Small intestine (tissue), 7 donors: ENCODE measurements at regions not wholly inside any gene's neighbourhood (a gene's known extent, or its start where the extent isn't known, plus 50 kb on each side); places are given as distances from the start of the nearest gene placed in this dataset.

Source experiments
- DNase-seq, 2 donors: peaks; one replicate each; pipeline versions ENCODE4 v3.0.0 to v3.0.0-alpha.2; 2013
- FAIRE-seq: peaks from 2 replicates; lab custom pipeline; 2012; peaks lifted over from hg19 to GRCh38; lab: Jason Lieb, UNC
- H3K27ac ChIP-seq, 3 donors: one replicate each; pipeline ENCODE4 v1.5.1; 2013; ENCODE audit warnings: low read length in 2 of 3, mild to moderate bottlenecking in 2 of 3, control low read depth in 1 of 3, inconsistent platforms in 1 of 3, low read depth in 1 of 3, moderate library complexity in 1 of 3
- H3K27me3 ChIP-seq, 3 donors: one replicate each; pipeline ENCODE4 v1.6.1; 2013; ENCODE audit warnings: low read length in 3 of 3, inconsistent platforms in 1 of 3; ENCODE audit not compliant: control insufficient read depth in 3 of 3, insufficient read depth in 3 of 3
- H3K36me3 ChIP-seq, 3 donors: one replicate each; pipeline ENCODE4 v1.6.1; 2013; ENCODE audit warnings: low read length in 3 of 3, inconsistent platforms in 1 of 3, low read depth in 1 of 3, mild to moderate bottlenecking in 1 of 3, moderate library complexity in 1 of 3; ENCODE audit not compliant: control insufficient read depth in 3 of 3, insufficient read depth in 2 of 3
- H3K4me1 ChIP-seq, 3 donors: one replicate each; pipeline ENCODE4 v1.6.1; 2013; ENCODE audit warnings: low read length in 2 of 3, inconsistent platforms in 1 of 3, low read depth in 1 of 3, mild to moderate bottlenecking in 1 of 3, moderate library complexity in 1 of 3; ENCODE audit not compliant: control insufficient read depth in 3 of 3, insufficient read depth in 2 of 3
- H3K4me3 ChIP-seq, 3 donors: one replicate each; pipeline ENCODE4 v1.5.1; 2013; ENCODE audit warnings: low read length in 3 of 3, control low read depth in 1 of 3, inconsistent platforms in 1 of 3, low read depth in 1 of 3, mild to moderate bottlenecking in 1 of 3, moderate library complexity in 1 of 3
- H3K9me3 ChIP-seq, 2 donors: one replicate each; pipeline ENCODE4 v1.6.1; 2013; ENCODE audit warnings: low read depth in 1 of 2, low read length in 1 of 2; ENCODE audit not compliant: control insufficient read depth in 2 of 2, insufficient read depth in 1 of 2
- WGBS, 3 donors: extraction: QIAGEN DNeasy Blood & Tissue Kit; methylation state at CpG; one replicate each; pipeline ENCODE4 v1.1.7; 2013; 5-methylcytosine and 5-hydroxymethylcytosine counted together
- donor health status: healthy with polysubstance abuse.
- donor health status: control.
- donor health status: control.
- donor health status: Bipolar disorder and iron deficiency.
- donor health status: healthy.

DNA sequence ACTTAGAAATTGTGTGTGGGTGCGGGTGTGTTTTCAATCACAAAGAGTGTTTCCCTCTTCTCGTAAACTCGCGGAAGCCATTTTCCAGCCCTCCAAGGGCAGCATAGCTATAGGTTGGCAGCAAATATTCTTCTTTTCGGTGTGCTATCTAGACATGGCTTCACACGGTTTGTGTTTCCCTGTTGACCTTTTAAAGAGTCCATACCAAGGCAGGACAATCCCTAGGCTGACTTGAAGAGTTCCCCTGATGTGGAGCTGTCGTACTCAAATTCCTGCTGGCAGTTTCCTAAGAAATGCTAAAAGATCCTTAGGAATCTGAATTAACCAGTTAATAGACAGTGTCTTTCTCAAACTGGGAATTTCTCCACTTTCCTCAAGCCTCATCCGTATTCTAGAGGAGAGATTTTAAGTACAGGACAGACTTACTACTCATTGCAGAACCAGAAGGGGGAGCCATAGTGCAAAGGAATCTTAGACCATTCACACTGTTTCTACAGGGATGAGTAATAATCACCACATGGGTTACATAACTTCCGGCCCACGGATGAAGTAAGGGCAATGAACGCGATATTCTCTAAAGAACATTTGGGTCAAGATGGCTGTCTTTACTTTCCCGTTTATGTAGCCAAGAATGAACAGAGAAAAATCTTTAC lies 288.6 kb upstream of the ELAC2 start:
- no peak overlapping the region for H3K27ac ChIP-seq
- FAIRE-seq: no peak
- H3K9me3 ChIP-seq: no peaks in the 10 kb centered on the region
- H3K36me3 ChIP-seq: no peaks in the 10 kb centered on the region
- no peak overlapping the region for H3K4me3 ChIP-seq
- peak in 1 of 2 donors; percentile 46 for DNase-seq
- peaks cover 0 to 2% (median 0%) of the 10 kb centered on the region in 3 donors for H3K27me3 ChIP-seq
- H3K4me1 ChIP-seq: peaks cover 0 to 3% (median 0%) of the 10 kb centered on the region in 3 donors
- WGBS, 3 donors: 74 to 84% (median 76%) methylated on average over 13 of the region's 13 CpGs

DNA sequence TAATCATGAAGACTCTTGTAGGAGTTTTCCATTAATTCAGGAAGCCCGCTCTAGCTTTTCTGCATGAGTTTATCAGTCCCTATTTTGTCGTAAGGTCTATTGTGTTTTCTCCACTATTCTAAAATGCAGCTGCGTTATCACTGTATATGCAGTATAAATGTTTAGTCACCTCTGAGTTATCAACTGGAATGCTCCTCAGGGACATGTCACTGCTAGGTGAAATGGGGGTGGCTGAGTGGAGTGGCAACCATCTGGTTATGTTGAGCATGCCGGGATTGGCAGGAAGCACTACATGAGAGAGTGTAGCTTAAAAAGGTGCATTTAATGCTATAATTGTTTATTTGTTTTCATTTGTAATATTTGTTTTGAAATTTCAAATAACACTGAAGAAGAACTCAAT lies 285.2 kb upstream of the ELAC2 start:
- Histone ChIP-seq H3K27ac (no peak overlapping the region), H3K9me3 (no peaks in the 10 kb centered on the region), H3K36me3 (no peaks in the 10 kb centered on the region), H3K4me1 (peaks cover 0 to 3% (median 0%) of the 10 kb centered on the region in 3 donors), H3K4me3 (no peak overlapping the region), H3K27me3 (peaks cover 0 to 2% (median 0%) of the 10 kb centered on the region in 3 donors)
- FAIRE-seq (no peak), DNase-seq (peak in 1 of 2 donors; percentile 11)
- 52 to 75% (median 55%) methylated on average over 4 of the region's 4 CpGs for WGBS, 3 donors

DNA sequence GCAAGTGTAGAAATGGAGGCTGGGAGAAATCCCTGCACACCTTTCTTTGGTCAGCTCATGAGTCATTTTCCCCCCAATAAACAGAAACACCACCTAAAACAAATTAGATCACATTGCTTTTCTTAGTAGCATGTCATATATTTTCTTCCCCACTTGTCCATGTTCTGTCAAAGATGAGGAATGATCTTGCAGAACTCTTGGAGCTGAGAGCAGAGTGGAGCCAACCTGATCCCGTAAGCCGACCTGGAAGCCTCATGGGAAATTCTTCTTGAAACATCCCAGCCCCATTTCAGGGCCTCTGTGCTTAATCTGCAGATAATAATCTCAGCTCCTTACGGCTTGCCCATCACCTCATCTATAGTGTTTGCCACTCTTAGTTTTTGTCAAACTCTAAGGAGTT lies 284.6 kb upstream of the ELAC2 start:
- Histone ChIP-seq H3K27ac (no peak overlapping the region), H3K27me3 (peaks cover 0 to 2% (median 0%) of the 10 kb centered on the region in 3 donors), H3K4me3 (no peak overlapping the region), H3K4me1 (peaks cover 0 to 8% (median 0%) of the 10 kb centered on the region in 3 donors), H3K9me3 (no peaks in the 10 kb centered on the region), H3K36me3 (no peaks in the 10 kb centered on the region)
- DNase-seq (no peak), FAIRE-seq (no peak)
- WGBS, 3 donors: 82 to 90% (median 83%) methylated on average over 3 of the region's 3 CpGs

DNA sequence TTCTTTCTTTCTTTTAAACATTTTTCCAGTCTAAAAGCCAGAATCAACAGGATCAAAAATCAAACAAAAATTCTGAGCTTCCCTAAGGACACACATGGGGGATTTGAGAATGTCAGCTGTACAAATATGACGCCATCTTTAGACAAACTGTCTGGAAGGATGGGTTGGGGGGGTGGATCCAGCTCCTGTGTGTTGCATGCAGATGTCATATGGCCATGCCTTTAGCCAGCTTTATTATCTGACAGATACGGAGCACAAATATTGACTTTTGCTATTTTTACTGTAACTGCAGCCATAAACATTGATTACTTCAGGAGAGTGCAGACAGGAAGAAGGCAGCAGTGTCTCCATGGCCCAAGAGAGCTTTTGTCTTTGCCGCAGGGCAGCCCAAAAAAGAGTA lies 279.4 kb upstream of the ELAC2 start:
- no peaks in the 10 kb centered on the region for H3K36me3 ChIP-seq
- no peak overlapping the region for H3K4me3 ChIP-seq
- no peaks in the 10 kb centered on the region for H3K9me3 ChIP-seq
- H3K27me3 ChIP-seq: peaks cover 0 to 2% (median 0%) of the 10 kb centered on the region in 3 donors
- WGBS, 3 donors: 17 to 60% (median 37%) methylated on average over 3 of the region's 3 CpGs
- DNase-seq (peak; percentile 43 to 77), FAIRE-seq (no peak)
- H3K27ac ChIP-seq: no peak overlapping the region
- peaks cover 0 to 6% (median 0%) of the 10 kb centered on the region in 3 donors for H3K4me1 ChIP-seq

DNA sequence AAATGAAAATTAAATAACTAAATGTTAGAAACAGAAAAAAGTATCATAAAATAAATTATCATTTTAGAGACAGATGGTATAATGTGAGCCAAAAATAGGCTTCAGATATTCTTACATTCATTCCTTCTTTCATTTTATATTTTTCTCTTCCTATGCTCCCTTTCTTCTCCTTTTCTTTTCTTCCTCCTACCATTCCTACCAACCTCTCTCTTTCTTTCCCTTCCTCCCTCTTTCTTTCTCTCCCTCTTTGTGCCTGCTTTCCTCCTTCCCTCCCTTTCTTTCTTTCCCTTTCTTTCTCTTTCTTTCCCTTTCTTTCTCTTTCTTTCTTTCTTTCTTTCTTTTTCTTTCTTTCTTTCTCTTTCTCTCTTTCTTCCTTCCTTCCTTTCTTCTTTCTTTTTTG lies 275.6 kb upstream of the ELAC2 start:
- Histone ChIP-seq H3K27me3 (no peaks in the 10 kb centered on the region), H3K36me3 (no peaks in the 10 kb centered on the region), H3K27ac (no peak overlapping the region), H3K4me1 (peaks cover 0 to 6% (median 0%) of the 10 kb centered on the region in 3 donors), H3K9me3 (no peaks in the 10 kb centered on the region), H3K4me3 (no peak overlapping the region)
- no peak for DNase-seq
- FAIRE-seq: no peak

DNA sequence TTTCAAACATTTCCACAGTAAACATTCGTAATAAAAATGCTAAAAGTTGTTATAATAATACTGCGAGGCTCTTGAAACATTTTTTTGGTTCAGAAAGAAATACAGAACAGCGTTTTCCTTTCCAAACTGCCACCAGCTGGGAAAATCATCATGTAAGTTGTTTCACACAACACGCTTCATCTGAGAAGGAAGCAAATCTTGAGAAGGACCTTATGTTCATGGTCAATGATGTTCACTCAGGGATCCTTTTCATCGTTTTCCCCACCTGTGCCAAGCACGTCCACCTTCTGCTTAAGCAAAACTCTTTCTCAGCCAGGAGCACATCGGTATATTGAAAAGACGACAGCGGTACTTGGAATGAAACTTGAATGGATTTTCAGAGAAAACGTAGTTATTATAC lies 274.5 kb upstream of the ELAC2 start:
- no peaks in the 10 kb centered on the region for H3K36me3 ChIP-seq
- FAIRE-seq (no peak), DNase-seq (no peak)
- no peaks in the 10 kb centered on the region for H3K4me1 ChIP-seq
- H3K9me3 ChIP-seq: no peaks in the 10 kb centered on the region
- H3K27me3 ChIP-seq: no peaks in the 10 kb centered on the region
- H3K27ac ChIP-seq: no peak overlapping the region
- H3K4me3 ChIP-seq: no peak overlapping the region
- WGBS, 3 donors: 71 to 94% (median 87%) methylated on average over 10 of the region's 10 CpGs

DNA sequence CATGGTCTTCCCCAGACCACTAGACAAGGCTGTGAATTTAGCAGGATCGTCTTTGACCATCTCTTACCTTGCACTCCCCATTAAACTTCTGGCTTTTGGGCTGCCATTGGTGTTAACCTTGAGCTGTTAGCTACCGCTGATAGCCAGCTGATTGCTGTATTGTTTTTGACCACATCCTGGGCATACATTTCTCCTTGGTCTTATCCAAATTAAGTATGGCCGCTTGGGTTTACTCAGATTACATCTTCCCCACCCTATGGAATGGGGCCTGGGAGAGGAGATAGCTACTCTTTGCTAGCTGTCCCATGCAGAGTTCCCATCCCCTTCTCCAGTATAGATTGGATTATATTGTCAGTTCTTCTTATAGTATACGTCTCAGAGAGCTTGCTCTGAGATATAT lies 270.4 kb upstream of the ELAC2 start:
- no peaks in the 10 kb centered on the region for H3K36me3 ChIP-seq
- H3K4me3 ChIP-seq: no peak overlapping the region
- H3K4me1 ChIP-seq: no peaks in the 10 kb centered on the region
- H3K27ac ChIP-seq: no peak overlapping the region
- FAIRE-seq: no peak
- H3K27me3 ChIP-seq: no peaks in the 10 kb centered on the region
- WGBS, 3 donors: 80 to 90% (median 87%) methylated on average over 4 of the region's 4 CpGs
- DNase-seq: no peak
- H3K9me3 ChIP-seq: no peaks in the 10 kb centered on the region

DNA sequence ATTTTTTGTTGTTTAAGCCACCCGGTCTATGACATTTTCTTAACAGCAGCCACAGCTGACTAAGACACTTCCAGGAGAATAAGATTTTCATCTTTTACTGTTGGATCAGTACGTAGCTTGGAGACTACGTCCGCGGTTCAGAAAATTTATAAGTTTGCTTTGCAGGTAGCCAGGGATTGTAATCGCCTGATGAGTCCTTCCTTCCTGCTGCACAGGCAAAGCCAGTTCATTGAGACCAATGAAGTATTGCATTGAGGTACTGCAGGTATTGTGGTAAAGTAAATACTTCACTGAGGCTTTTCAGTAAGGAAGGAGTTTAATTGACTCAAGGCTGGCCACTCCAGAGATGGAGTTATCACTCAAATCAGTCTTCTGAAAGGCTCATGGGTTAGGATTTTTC lies 269.4 kb upstream of the ELAC2 start:
- 81 to 93% (median 82%) methylated on average over 6 of the region's 6 CpGs for WGBS, 3 donors
- no peak overlapping the region for H3K4me3 ChIP-seq
- FAIRE-seq (no peak), DNase-seq (no peak)
- no peaks in the 10 kb centered on the region for H3K9me3 ChIP-seq
- no peak overlapping the region for H3K27ac ChIP-seq
- H3K36me3 ChIP-seq: no peaks in the 10 kb centered on the region
- H3K27me3 ChIP-seq: no peaks in the 10 kb centered on the region
- no peaks in the 10 kb centered on the region for H3K4me1 ChIP-seq

DNA sequence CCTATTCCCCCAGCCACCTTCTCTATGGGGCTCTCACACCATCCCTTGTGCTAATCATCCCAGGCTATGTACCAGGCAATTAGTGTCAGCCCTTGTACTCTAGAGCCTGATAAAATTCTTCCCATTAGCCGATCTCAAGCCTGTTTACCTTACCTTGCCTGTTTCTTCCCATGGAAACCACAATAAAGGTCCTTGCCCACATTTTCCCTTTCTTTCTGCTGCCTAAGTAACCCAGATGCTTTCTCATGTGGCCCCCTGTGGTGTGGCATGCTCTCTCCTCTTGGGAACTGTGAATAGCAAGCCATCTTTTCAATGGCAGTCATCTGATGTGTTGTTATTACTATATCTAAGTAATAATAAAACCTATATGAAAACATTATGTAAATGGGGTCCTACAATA lies 265.8 kb upstream of the ELAC2 start:
- WGBS, 3 donors: 55 to 68% (median 60%) methylated on average over 1 of the region's 1 CpG
- no peaks in the 10 kb centered on the region for H3K9me3 ChIP-seq
- no peaks in the 10 kb centered on the region for H3K4me1 ChIP-seq
- no peaks in the 10 kb centered on the region for H3K27me3 ChIP-seq
- no peak overlapping the region for H3K27ac ChIP-seq
- FAIRE-seq (no peak), DNase-seq (no peak)
- no peak overlapping the region for H3K4me3 ChIP-seq
- no peaks in the 10 kb centered on the region for H3K36me3 ChIP-seq
